B cell (primary cell): ENCODE measurements at regions not wholly inside any gene's neighbourhood (a gene's known extent, or its start where the extent isn't known, plus 50 kb on each side); places are given as distances from the start of the nearest gene placed in this dataset.

Source experiments
- ATAC-seq: fragments of 200-7000 bp; cut with Tn5 transposase; one replicate; pipeline ENCODE4 v1.10.0; 2021; ENCODE audit warnings: low read depth, mild to moderate bottlenecking, moderate number of reproducible peaks, moderate library complexity
- CTCF ChIA-PET: fragments of 350-600 bp; sonication (Branson Sonifier 250); formaldehyde crosslinking; loops from one replicate; lab custom pipeline; 2021; ENCODE audit warnings: antibody characterized with exemption, inconsistent platforms; lab: Charles Lee
- POLR2A ChIA-PET: fragments of 350-600 bp; sonication (Branson Sonifier 250); formaldehyde crosslinking; loops from one replicate; lab custom pipeline; 2021; ENCODE audit warnings: antibody characterized with exemption; lab: Charles Lee
- DNase-seq: peaks from one replicate; pipeline ENCODE4 v3.0.0; 2013
- H2AFZ ChIP-seq: 2 replicates; pipeline ENCODE4 v1.6.1; 2012; ENCODE audit warnings: mild to moderate bottlenecking, low read depth, low read length; ENCODE audit not compliant: insufficient read depth, poor library complexity, severe bottlenecking
- H3K27ac ChIP-seq, 2 donors: 1 replicate in 1 of 2; 2 replicates in 1 of 2; pipeline ENCODE4 v1.5.1; 2012 to 2013; ENCODE audit warnings: low read length in 2 of 2, mild to moderate bottlenecking in 2 of 2, moderate library complexity in 1 of 2
- H3K27me3 ChIP-seq, 4 experiments: fragments of 200-600 bp in 1 of 4; sonication (generic) in 1 of 4; replicated peaks in 1 of 4; 1 replicate in 2 of 4; 2 replicates in 2 of 4; pipeline versions ENCODE4 v1.6.1 to v1.7.0; 2013 to 2016; ENCODE audit warnings: low read length in 3 of 4, mild to moderate bottlenecking in 2 of 4, mixed read lengths in 1 of 4, moderate library complexity in 1 of 4; ENCODE audit not compliant: insufficient read depth in 4 of 4, control insufficient read depth in 3 of 4; ENCODE audit errors: control extremely low read depth in 1 of 4
- H3K36me3 ChIP-seq, 2 experiments: replicated peaks in 1 of 2; 1 replicate in 1 of 2; 2 replicates in 1 of 2; pipeline versions ENCODE4 v1.6.1 to v1.7.1; 2013; ENCODE audit warnings: low read length in 1 of 2; ENCODE audit not compliant: insufficient read depth in 2 of 2, control insufficient read depth in 1 of 2; ENCODE audit errors: control extremely low read depth in 1 of 2, extremely low read depth in 1 of 2
- H3K4me1 ChIP-seq, 2 donors: fragments of 200-600 bp in 1 of 2; sonication (generic) in 1 of 2; 1 replicate in 1 of 2; 2 replicates in 1 of 2; pipeline versions ENCODE4 v1.5.1 to v1.6.1; 2013 to 2017; ENCODE audit warnings: low read length in 2 of 2; ENCODE audit not compliant: control insufficient read depth in 2 of 2, insufficient read depth in 2 of 2
- H3K4me2 ChIP-seq: replicated peaks from 2 replicates; pipeline ENCODE3; 2012; ENCODE audit warnings: mild to moderate bottlenecking, low read depth, low read length; ENCODE audit not compliant: poor library complexity, severe bottlenecking
- H3K4me3 ChIP-seq, 5 experiments: fragments of 200-600 bp in 1 of 5; sonication (generic) in 1 of 5; 1 replicate in 3 of 5; 2 replicates in 2 of 5; pipeline versions ENCODE4 v1.5.1 to v1.7.0; 2011 to 2016; ENCODE audit warnings: low read length in 4 of 5, mild to moderate bottlenecking in 4 of 5, low read depth in 2 of 5, control low read depth in 1 of 5, moderate library complexity in 1 of 5; ENCODE audit not compliant: insufficient read depth in 1 of 5; ENCODE audit errors: control extremely low read depth in 1 of 5, extremely low read depth in 1 of 5
- H3K79me2 ChIP-seq: fragments of 200-600 bp; sonication (generic); one replicate; pipeline ENCODE4 v1.6.0; 2016; ENCODE audit warnings: low read length; ENCODE audit not compliant: control insufficient read depth, insufficient read depth
- H3K9ac ChIP-seq: fragments of 200-600 bp; sonication (generic); 2 replicates; pipeline ENCODE4 v1.6.1; 2017; ENCODE audit warnings: mild to moderate bottlenecking, low read length, moderate library complexity
- H3K9me3 ChIP-seq, 3 donors: one replicate each; pipeline versions ENCODE4 v1.6.1 to v1.7.1; 2013; ENCODE audit warnings: low read length in 2 of 3; ENCODE audit not compliant: control insufficient read depth in 2 of 3, insufficient read depth in 1 of 3; ENCODE audit errors: control extremely low read depth in 1 of 3
- H4K20me1 ChIP-seq: 2 replicates; pipeline ENCODE4 v1.6.0; 2012; ENCODE audit warnings: mild to moderate bottlenecking, low read length; ENCODE audit not compliant: insufficient read depth, control insufficient read depth, poor library complexity, severe bottlenecking
- H3K27ac Mint-ChIP-seq: one replicate; pipeline ENCODE4 v1.8.0; 2021; ENCODE audit warnings: mixed read lengths
- H3K27me3 Mint-ChIP-seq: one replicate; pipeline ENCODE4 v1.8.0; 2021; ENCODE audit warnings: mixed read lengths
- H3K4me1 Mint-ChIP-seq: one replicate; pipeline ENCODE4 v1.8.0; 2021; ENCODE audit warnings: mixed read lengths
- H3K4me3 Mint-ChIP-seq: one replicate; pipeline ENCODE4 v1.8.0; 2021; ENCODE audit warnings: mixed read lengths
- H3K9me3 Mint-ChIP-seq: one replicate; pipeline ENCODE4 v1.8.0; 2022; ENCODE audit warnings: mixed read lengths; ENCODE audit not compliant: insufficient read depth
- EZH2 ChIP-seq: IDR thresholded peaks from 2 replicates; pipeline ENCODE4 v1.6.1; 2012; ENCODE audit warnings: borderline replicate concordance, low read depth, mild to moderate bottlenecking, moderate library complexity, low read length; ENCODE audit not compliant: insufficient read depth, poor library complexity, severe bottlenecking
- WGBS: methylation state at CpG from one replicate; pipeline ENCODE4 v1.1.5; 2013; ENCODE audit warnings: missing lambda C conversion rate; ENCODE audit not compliant: insufficient coverage; 5-methylcytosine and 5-hydroxymethylcytosine counted together
- intact Hi-C: fragments of 100-400 bp; cut with micrococcal nuclease; formaldehyde crosslinking; loops from one replicate; pipeline ENCODE4 v1.10.0; 2022
- TF ChIP-seq, protein P1 (sequence below): fragments of 200-600 bp; IDR thresholded peaks from one replicate; pipeline ENCODE4 v1.8.0; 2022; ENCODE audit warnings: antibody characterized with exemption, mild to moderate bottlenecking

DNA sequence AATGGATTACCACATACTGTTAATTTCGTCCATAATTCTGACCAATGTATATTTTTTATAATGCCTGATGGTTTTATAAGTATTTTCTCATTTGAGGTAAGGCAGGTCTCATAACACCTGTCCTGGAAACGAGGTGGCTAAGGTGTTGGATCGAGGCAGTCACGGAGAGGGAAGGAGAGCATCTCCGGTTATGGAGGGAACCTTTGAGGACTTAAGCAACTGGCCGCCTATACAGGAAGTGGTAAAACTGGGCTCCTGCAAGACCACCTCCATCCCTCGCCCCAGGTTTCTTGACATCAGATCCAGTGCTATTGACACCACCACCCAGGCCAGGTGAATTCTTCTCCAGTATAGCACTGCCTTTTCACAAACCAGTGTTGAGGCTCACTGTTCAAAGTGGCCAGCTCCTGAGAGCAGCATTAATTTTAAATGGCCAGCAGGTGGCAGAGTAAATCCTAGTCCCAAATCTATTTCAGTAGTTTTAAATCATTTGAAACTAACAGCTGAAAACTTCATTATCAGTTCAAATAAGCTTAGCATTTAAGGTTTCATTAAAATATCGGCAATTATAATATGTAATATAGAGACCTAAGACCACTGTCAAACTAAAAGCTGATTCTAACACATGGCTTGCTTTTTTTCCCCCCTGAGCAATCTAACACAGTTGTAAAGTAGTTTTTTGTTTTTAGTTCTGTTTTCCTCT, 100.8 kb downstream of the PPM1A start:
- Histone ChIP-seq H3K9ac (no peak overlapping the region), H2AFZ (no peak overlapping the region), H3K9me3 (no peaks in the 10 kb centered on the region), H4K20me1 (no peaks in the 10 kb centered on the region), H3K36me3 (no peaks in the 10 kb centered on the region), H3K79me2 (no peaks in the 10 kb centered on the region), H3K27ac (no peak overlapping the region), H3K4me2 (no peak overlapping the region), H3K4me1 (no peaks in the 10 kb centered on the region), H3K4me3 (no peak overlapping the region), H3K27me3 (peaks cover 0 to 13% (median 2%) of the 10 kb centered on the region in 4 experiments)
- peak; percentile 55 for DNase-seq
- Mint-ChIP-seq H3K9me3 (no peaks in the 10 kb centered on the region), H3K27me3 (peaks cover 9% of the 10 kb centered on the region), H3K27ac (no peak overlapping the region), H3K4me1 (no peaks in the 10 kb centered on the region), H3K4me3 (no peak overlapping the region)
- CTCF ChIA-PET = interaction anchor here (0.6 to 4.5 kb wide), 28 partner anchors 10 to 1576 kb away, joined by 3 to 62 read pairs (median 3); no protein-coding TSS in a partner anchor
- TF ChIP-seq, protein P1, sequence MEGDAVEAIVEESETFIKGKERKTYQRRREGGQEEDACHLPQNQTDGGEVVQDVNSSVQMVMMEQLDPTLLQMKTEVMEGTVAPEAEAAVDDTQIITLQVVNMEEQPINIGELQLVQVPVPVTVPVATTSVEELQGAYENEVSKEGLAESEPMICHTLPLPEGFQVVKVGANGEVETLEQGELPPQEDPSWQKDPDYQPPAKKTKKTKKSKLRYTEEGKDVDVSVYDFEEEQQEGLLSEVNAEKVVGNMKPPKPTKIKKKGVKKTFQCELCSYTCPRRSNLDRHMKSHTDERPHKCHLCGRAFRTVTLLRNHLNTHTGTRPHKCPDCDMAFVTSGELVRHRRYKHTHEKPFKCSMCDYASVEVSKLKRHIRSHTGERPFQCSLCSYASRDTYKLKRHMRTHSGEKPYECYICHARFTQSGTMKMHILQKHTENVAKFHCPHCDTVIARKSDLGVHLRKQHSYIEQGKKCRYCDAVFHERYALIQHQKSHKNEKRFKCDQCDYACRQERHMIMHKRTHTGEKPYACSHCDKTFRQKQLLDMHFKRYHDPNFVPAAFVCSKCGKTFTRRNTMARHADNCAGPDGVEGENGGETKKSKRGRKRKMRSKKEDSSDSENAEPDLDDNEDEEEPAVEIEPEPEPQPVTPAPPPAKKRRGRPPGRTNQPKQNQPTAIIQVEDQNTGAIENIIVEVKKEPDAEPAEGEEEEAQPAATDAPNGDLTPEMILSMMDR = peak; percentile 75
- TF ChIP-seq EZH2 = no peak
- 51% methylated on average over 6 of the region's 8 CpGs for WGBS
- POLR2A ChIA-PET = no interaction called here
- intact Hi-C loops = loop anchor here (1.0 to 5.0 kb wide), 2 partner anchors 212 to 675 kb away; no protein-coding TSS in a partner anchor
- ATAC-seq = peak; percentile 36

DNA sequence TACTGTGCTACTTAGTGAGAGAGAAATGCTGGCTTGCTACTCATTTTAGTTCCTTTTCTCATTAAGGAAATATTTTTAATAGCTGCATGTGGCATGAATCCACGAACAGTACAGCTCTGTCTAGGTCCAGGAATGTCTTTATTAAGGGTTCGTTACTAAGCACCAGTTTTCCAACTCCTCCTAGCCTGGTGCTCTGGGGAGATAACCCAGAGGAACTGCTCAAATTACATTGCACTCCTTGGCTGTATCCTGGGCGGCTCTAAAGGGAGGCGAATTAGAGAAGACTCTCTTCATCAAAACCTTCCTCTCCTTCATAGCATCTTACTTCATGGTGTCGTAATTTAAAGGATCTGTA, 101.3 kb downstream of the PPM1A start:
- Mint-ChIP-seq H3K9me3 (no peaks in the 10 kb centered on the region), H3K27ac (no peak overlapping the region), H3K4me3 (no peak overlapping the region), H3K4me1 (no peaks in the 10 kb centered on the region), H3K27me3 (peaks cover 9% of the 10 kb centered on the region)
- intact Hi-C loops = loop anchor here (1.0 to 5.0 kb wide), 2 partner anchors 212 to 675 kb away; no protein-coding TSS in a partner anchor
- ChIA-PET POLR2A (no interaction called here), CTCF (interaction anchor here (0.6 to 4.5 kb wide), 27 partner anchors 9 to 1575 kb away, joined by 3 to 62 read pairs (median 3); no protein-coding TSS in a partner anchor)
- Histone ChIP-seq H3K27ac (no peak overlapping the region), H3K4me1 (no peaks in the 10 kb centered on the region), H4K20me1 (no peaks in the 10 kb centered on the region), H3K9ac (no peak overlapping the region), H3K4me3 (no peak overlapping the region), H2AFZ (no peak overlapping the region), H3K36me3 (no peaks in the 10 kb centered on the region), H3K9me3 (no peaks in the 10 kb centered on the region), H3K27me3 (peaks cover 0 to 14% (median 2%) of the 10 kb centered on the region in 4 experiments), H3K4me2 (no peak overlapping the region), H3K79me2 (no peaks in the 10 kb centered on the region)
- ATAC-seq = no peak
- 17% methylated on average over 2 of the region's 5 CpGs for WGBS
- DNase-seq = no peak
- TF ChIP-seq EZH2 = no peak
- TF ChIP-seq, protein P1 = no peak
